ENCODE measurements at regions not wholly inside any gene's neighbourhood (a gene's known extent, or its start where the extent isn't known, plus 50 kb on each side); places are given as distances from the start of the nearest gene placed in this dataset.

GRCh38 chr1:167168424-167168823 is 52.3 kb upstream of the POU2F1 start:
- 16% methylated on average over 7 of the region's 7 CpGs for WGBS (ENCODE audit: low lambda C conversion rate)
- FAIRE-seq (no peak), ATAC-seq (no peak)

More at GRCh38 chr1:167168424-167168823, 52.3 kb upstream of the POU2F1 start:
- no peak overlapping the region for H3K4me3 ChIP-seq (replicated peaks in 1 of 3; ENCODE audit: insufficient read depth in 1 of 3, low read depth in 2 of 3, low read length in 3 of 3)
- DNase-seq (ENCODE audit: low spot score), result no peak
- ChIA-PET CTCF (ENCODE audit: low intra/inter-chr PET ratio, low total read pairs) (no interaction called here), POLR2A (no interaction called here)
- no peaks in the 10 kb centered on the region for H3K4me1 ChIP-seq (ENCODE audit: insufficient read depth, low read length)
- H3K4me2 ChIP-seq (ENCODE audit: low read depth, low read length), result no peak overlapping the region
- H3K27me3 ChIP-seq (ENCODE audit: control insufficient read depth in 1 of 2, insufficient read depth in 2 of 2, low read length in 2 of 2), result peaks cover 0 to 5% of the 10 kb centered on the region in 2 experiments; a peak in 1 of 5 replicates
- H3K9ac ChIP-seq (ENCODE audit: insufficient read depth, low read depth, low read length), result no peak overlapping the region
- H3K36me3 ChIP-seq (replicated peaks in 1 of 2; ENCODE audit: control insufficient read depth in 1 of 2, insufficient read depth in 2 of 2, low read length in 2 of 2), result no peaks in the 10 kb centered on the region
- intact Hi-C loops (cut with micrococcal nuclease; ENCODE audit: unreplicated experiment) (no loop called here), in situ Hi-C loops (cut with HindIII; ENCODE audit: extremely low pct_ligation_motif_present, low pct_unique_long_range_greater_than_20kb) (no loop called here)
- H4K20me1 ChIP-seq (ENCODE audit: insufficient read depth, low read length), result no peaks in the 10 kb centered on the region
- no peaks in the 10 kb centered on the region for H3K79me2 ChIP-seq (ENCODE audit: insufficient read depth, low read length)
- H3K27ac ChIP-seq (ENCODE audit: extremely low read length, insufficient read depth, low read length), result no peak overlapping the region
- no peak overlapping the region for H2AFZ ChIP-seq (ENCODE audit: low read length)
- TF ChIP-seq KAT7 (CRISPR knock-in tag; IDR thresholded peaks at IDR 0.05; ENCODE audit: borderline replicate concordance) (no peak), FOSL2 (CRISPR knock-in tag; IDR thresholded peaks at IDR 0.05) (no peak), ZNF274 (CRISPR knock-in tag; IDR thresholded peaks at IDR 0.05) (no peak), ATF7-NPFF (CRISPR knock-in tag; IDR thresholded peaks at IDR 0.05; ENCODE audit: low read depth) (no peak), ZNF530 (CRISPR knock-in tag; IDR thresholded peaks at IDR 0.05; ENCODE audit: low read depth) (no peak), ZNF382 (CRISPR knock-in tag; IDR thresholded peaks at IDR 0.05; ENCODE audit: borderline replicate concordance) (no peak), ZNF44 (CRISPR knock-in tag; IDR thresholded peaks at IDR 0.05) (no peak), SMAD3 (CRISPR knock-in tag; IDR thresholded peaks at IDR 0.05) (no peak), NFE2L1 (CRISPR knock-in tag; IDR thresholded peaks at IDR 0.05; ENCODE audit: borderline replicate concordance) (no peak), HNF1B (CRISPR knock-in tag; IDR thresholded peaks at IDR 0.05) (no peak), PRDM10 (CRISPR knock-in tag; IDR thresholded peaks at IDR 0.05; ENCODE audit: low read depth) (no peak), ARID2 (CRISPR knock-in tag; IDR thresholded peaks at IDR 0.05; ENCODE audit: borderline replicate concordance) (no peak), NCOA2 (CRISPR knock-in tag; IDR thresholded peaks at IDR 0.05) (no peak), PRMT3 (CRISPR knock-in tag; IDR thresholded peaks at IDR 0.05; ENCODE audit: borderline replicate concordance, low read depth) (no peak), POLR2AphosphoS5 (IDR thresholded peaks at IDR 0.05; ENCODE audit: low read depth, low read length) (no peak), ATF7 (IDR thresholded peaks at IDR 0.05) (no peak), ATF7 (CRISPR knock-in tag; IDR thresholded peaks at IDR 0.05) (no peak)
- H3K9me3 ChIP-seq (ENCODE audit: low read length), result no peaks in the 10 kb centered on the region
- BruUV-seq (replicated peaks), result no TSS peak
